Colon (tissue), 2 donors: ENCODE measurements at regions not wholly inside any gene's neighbourhood (a gene's known extent, or its start where the extent isn't known, plus 50 kb on each side); places are given as distances from the start of the nearest gene placed in this dataset.

ENCODE experiments used
- FAIRE-seq: peaks from 2 replicates; lab custom pipeline; 2012; peaks lifted over from hg19 to GRCh38; lab: Jason Lieb, UNC
- donor health status: control.
- donor health status: control.

GRCh38 chr7:131087756-131088658, 239.7 kb upstream of the MKLN1 start:
- FAIRE-seq = no peak

GRCh38 chr7:131090188-131090587, 237.5 kb upstream of the MKLN1 start:
- FAIRE-seq = no peak

- no peak for FAIRE-seq
Observed at GRCh38 chr7:131090886-131091692, 236.6 kb upstream of the MKLN1 start.

- no peak for FAIRE-seq
Observed at GRCh38 chr7:131094685-131095084, 233.0 kb upstream of the MKLN1 start.

- FAIRE-seq = no peak
Observed at GRCh38 chr7:131095346-131095745, 232.3 kb upstream of the MKLN1 start.

GRCh38 chr7:131096267-131096927, 231.3 kb upstream of the MKLN1 start:
- no peak for FAIRE-seq

- FAIRE-seq = no peak
Observed at GRCh38 chr7:131097662-131098376, 229.9 kb upstream of the MKLN1 start.

GRCh38 chr7:131098527-131098926, 229.1 kb upstream of the MKLN1 start:
- FAIRE-seq = no peak

GRCh38 chr7:131100357-131101054, 227.2 kb upstream of the MKLN1 start:
- no peak for FAIRE-seq

- FAIRE-seq = no peak
Observed at GRCh38 chr7:131103997-131104396, 223.7 kb upstream of the MKLN1 start.

- FAIRE-seq = no peak
Observed at GRCh38 chr7:131104596-131105293, 222.9 kb upstream of the MKLN1 start.

- no peak for FAIRE-seq
Observed at GRCh38 chr7:131105294-131105798, 222.3 kb upstream of the MKLN1 start.

GRCh38 chr7:131105799-131106680, 221.6 kb upstream of the MKLN1 start:
- no peak for FAIRE-seq

GRCh38 chr7:131106681-131107336, 220.9 kb upstream of the MKLN1 start:
- FAIRE-seq = no peak

- FAIRE-seq = no peak
Observed at GRCh38 chr7:131107337-131108211, 220.1 kb upstream of the MKLN1 start.

- no peak for FAIRE-seq
Observed at GRCh38 chr7:131108212-131108940, 219.3 kb upstream of the MKLN1 start.
